Activated T-helper 1 cell treated with anti-CD3 and anti-CD28 coated beads, Interleukin-2, amount 50 U/mL, for 16 hours (primary cell): ENCODE measurements at regions not wholly inside any gene's neighbourhood (a gene's known extent, or its start where the extent isn't known, plus 50 kb on each side); places are given as distances from the start of the nearest gene placed in this dataset.

Experiments
- DNase-seq, 2 donors: peaks; one replicate each; pipeline ENCODE4 v3.0.0-alpha.2; 2020; ENCODE audit warnings: low read depth in 1 of 2, low spot score in 1 of 2

DNA sequence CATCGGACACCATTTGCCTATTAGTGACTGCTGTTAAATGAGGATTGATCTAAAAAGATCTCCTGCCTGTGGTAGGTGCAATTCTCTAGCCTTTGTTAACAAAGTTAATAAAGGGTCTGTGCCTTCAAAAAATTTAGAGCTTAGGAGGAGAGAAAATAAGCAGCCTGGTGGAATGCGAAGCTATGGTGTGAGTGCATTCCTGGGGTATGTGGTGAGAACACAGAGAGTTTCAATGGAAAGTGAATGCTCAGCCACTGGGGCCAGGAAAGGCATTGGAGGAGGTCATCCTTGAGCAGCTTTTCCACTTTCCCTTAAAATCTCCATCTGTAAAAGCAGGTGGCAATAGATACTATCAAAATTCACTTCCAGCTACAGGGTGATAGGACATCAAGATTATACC, 331.2 kb upstream of the LRATD1 start:
- DNase-seq = no peak

DNA sequence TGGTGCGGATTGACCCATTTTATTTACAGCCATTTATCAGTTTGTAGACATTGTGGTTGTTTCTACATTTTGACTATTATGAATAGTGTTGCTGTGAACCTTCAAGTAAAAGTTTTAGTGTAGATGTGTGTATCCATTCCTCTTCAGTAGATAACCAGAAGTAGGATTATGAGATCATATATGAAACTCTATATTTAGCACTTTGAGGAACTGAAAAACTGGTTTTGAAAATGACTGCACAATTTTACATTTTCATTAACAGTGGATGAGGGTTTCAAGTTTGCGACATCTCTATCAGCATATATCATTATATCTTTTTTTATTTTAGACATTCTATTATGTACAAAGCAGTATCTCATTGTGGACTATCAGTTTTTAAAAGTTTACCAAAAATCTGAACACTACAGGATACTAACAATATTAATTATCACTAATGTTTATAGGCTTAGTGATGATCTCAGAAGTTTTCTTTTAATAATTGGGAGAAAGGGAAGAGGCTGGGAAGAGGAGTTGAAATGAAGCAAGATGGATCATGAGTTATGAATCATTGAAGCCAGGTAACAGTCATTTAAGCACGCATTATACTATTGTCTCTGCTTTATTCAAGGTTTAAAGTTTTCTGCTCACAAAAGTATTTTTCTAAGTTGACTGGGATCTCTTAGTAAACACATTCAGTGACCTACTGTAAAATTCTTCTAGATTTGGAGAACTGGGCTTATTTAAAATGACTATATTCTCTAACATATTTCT, 329.0 kb upstream of the LRATD1 start:
- DNase-seq = no peak

DNA sequence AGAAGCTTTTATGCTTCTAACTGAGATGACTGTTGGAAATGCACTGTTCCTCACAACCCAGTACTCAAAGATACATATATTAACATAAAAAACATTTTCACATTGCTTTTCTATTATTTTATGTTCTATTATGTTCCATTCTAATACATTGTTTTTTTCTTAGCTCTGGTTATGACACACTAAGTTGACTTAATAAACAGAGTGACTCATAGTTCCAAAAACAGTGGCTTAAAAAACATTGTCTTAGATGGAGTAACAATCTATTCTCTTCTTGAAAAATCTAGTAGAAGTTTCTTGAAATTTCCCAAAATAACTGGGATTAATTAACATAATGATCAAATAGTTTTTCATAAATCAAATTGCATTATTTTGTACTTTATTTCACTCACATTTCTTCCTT, 328.2 kb upstream of the LRATD1 start:
- DNase-seq = no peak

DNA sequence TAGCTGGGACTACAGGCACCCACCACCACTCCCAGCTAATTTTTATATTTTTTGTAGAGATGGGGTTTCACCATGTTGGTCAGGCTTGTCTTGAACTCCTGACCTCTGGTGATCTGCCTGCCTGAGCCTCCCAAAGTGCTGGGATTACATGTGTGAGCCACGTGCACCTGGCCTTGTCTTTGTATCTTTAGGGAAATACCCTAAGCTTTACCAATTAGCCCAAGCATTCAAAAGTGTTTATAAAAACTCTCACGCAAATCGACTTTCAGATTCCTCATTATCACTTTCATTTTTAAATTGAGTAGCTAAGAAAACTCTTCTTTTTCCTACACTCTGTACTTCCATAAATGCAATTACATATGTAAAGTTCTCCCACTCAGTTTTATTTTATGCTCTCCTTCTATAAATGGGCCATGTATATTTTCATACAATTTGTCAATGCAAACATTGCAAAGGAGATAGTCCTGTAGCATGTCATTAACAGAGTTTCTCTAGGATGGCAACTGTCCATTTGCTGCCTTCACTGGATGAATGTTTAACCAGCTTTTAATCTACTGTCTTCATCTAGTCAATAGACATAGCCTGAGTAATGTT, 326.2 kb upstream of the LRATD1 start:
- no peak for DNase-seq

DNA sequence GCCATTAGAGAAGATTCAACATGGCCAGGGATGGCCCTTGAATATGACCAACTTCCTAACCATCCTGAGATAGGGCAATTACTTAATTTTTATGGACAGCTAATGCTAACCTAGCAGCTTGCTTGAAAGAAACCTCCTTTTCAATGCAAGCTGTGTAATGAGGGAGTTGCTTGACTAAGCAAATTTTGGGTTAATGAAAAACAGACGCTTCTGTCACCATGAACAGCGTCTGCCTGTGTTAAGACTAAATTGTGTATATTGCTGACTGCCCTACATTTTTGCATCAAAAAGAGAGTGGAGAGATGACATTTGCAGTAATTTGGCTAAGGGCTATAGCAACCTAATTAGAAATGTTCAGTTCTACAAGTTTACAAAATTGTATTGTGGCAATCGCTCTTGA, 319.2 kb upstream of the LRATD1 start:
- DNase-seq = no peak

DNA sequence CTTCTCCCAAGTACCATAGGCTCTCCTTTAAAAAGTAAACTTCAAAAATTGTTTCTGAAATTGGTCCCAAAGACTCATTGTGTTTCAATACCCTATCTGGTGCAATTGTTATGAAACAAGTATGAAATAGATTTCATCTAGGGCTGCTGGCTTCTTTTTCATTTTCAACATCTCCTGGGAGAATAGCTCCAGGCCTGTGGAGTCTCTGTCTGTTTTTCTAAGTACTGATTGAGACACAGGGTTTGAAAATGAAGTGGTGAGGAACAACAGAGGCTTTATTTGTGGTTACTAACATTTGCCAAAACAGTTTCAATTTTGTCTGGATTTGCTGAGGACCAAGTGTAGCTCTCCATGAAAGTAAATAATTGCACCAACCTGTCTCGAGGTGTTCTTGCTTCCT, 315.9 kb upstream of the LRATD1 start:
- no peak for DNase-seq

DNA sequence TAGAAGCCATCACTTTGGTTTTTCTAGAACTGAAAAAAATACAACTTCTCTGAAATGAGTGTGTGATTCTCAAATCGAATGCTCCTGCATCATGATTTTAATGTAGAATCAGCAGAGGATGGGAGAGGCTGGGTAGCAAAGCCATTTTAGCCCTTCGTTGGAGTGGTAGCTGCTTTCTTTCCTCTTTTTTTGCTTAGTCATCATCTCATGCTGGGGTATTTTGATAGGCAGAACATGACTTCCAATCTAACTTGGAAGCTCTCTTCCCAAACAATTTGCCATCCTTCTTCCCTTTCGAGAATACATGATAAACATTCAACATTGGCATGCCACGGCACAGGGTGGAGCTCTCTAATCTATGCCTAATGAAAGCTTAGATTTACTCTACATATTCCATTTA, 311.2 kb upstream of the LRATD1 start:
- DNase-seq = no peak

DNA sequence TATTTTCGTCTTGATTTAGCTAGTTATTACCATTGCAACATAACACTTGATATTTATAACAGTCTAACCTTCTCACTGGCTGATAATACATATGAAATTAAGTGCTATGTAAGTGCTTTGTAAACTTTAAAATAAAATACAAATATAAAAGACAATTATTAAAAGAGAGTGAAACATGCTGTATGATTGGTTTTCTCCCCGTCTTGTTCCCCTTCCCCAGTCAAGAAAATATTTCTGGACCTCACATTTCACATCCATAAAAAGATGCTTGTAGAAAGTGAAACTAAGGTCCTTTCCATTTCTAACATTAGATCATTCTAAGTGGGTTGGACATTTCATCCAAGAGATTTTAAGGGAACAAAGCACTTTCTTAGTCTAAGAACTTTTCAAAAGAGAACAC, 310.2 kb upstream of the LRATD1 start:
- no peak for DNase-seq

DNA sequence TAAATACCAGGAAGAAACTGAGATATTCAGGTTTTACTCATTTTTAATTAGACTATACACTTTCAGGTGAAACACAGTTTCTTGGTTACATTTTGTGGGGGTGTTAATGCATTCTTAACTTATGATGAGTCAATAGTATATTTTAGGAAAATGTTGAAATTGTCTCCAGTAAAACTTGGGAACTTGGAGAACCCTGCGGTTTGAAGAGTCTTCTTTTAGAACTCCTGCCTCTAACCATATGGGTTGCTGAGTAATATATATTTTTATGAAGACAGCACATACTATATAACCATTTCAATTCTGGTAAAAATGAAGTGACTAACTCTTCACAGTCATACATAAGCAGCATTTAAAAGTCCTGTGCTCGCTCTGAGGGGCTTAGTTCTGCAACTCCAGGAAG, 308.2 kb upstream of the LRATD1 start:
- DNase-seq = no peak

DNA sequence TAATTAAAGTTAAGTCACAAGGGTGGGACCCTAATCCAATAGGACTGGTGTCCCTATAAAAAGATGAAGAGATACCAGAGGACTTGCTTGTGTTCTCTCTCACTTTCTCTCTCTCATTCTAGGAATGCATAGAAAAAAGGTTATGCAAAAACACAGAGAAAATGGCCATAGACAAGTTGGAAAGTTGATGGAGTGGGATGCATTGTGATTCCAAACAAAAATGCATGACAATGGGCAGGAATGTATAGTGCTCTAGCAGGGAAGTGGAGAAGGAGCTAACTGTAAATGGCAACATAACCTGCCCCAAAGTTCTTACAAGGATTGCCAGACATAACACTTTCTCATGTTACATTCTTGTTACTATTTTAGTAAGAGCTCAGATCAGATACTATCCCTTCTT, 301.6 kb upstream of the LRATD1 start:
- DNase-seq = no peak

DNA sequence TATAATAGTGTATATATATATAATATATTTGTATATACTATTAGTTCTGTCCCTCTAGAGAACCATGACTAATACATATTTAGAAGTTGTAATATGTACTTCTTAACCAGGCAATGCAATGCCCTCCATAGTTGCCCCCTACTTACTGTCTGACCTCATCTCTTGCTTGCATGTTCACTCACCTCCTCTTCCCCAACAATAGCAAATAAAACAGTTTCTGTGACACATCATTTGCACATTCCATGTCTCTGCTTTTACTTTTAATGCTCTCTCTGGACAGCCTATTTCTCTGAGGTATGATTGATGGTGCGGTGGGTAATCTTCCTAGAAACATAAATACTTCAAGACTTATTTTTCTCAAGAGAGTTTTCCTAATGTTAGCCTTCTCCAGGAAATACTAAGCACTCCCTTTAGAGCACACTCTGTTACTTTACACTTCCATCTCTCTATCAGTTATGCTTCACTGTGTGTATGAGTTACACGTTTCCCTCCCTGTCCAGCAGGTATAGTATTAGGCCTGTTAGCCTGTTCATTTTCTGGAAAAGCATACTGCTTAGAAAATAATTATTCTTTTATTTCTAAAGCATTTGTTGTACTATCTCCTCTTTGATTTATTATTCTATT, 295.6 kb upstream of the LRATD1 start:
- DNase-seq = no peak

DNA sequence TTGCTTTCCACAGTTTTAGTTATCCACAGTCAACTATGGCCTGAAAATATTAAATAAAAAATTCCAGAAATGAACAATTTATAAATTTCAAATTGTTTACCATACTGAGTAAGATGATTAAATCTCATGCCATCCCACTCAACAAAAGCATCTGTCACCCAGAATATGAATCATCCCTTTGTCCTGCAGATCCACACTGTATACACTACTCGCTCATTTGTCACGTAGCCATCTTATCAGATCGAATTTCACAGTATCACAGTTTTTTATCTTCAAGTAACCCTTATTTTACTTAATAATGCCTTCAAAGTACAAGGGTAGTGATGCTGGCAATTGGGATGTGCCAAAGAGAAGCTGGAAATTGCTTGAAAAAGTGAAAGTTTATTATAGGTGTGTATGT, 291.8 kb upstream of the LRATD1 start:
- no peak for DNase-seq

DNA sequence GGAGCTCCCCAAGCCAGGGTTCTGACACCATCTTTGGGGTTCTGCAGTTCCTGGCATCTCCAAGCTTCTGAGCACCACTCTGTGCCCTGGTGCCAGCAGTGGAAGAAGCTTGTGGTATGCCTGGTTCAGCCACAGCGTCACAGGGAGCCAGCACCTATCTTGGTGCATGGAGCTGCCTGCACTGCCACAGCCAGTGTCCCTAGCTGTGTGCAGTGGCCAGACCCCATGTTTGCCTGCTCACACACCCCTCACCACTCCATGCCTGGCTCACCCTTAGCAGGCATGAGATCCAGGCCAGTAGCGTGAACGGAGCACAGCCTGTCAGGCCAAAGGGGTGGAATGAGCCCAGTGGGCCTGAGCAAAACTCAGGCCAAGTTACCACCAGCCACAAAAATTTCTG, 290.2 kb upstream of the LRATD1 start:
- DNase-seq = no peak

DNA sequence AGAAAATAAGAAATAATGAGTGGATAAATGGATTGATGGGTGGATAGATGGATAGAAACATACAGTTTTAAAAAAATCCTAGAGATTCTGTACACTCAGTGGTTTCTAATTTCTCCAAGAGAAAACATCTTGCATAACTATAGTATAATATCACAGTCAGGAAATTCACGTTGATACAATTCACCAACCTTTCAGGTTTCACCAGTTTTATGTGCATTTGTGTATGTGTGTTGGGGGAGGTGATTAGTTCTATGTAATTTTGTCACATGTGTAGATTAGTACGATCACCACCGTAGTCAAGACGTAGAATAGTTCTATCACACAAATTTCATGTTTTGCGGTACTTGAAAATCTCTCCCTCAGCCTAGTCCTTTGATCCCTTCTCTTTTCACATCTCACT, 288.2 kb upstream of the LRATD1 start:
- DNase-seq = no peak

DNA sequence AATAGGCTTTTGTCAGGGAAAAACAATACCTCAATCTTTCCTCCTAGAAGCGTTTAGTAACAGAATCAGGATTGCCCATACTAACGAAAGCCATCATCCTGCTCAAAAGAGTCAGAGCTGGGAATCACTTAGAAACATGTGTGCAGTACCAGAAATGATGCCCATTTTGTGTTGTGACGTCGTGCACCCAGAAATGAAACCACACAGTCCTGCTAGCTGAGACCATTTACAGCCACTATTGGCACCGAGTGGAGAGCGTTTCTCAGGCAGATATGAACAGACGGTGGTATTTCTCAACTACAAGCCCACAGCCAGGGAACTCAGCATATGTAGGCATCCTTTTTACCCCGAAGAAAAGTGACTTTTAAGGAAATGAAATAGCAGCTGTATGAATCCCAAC, 284.3 kb upstream of the LRATD1 start:
- DNase-seq = no peak

DNA sequence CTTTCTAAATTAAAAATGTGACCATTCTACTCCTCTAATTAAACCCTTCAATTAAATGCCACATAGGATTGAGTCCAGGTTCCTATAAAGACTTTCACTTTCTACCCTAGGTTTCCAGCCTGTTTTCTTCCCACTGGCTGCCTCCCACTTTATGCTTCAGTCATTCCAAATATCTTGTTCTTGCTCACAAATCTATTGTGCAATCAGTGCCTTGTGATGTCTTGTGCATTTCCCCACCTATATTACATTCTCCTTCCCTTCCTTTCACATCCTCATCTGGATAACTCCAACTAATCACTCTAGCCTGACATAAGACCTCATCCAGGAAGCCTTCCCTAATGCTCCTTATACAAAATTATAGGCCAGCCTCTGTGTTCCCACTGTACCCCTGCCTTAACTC, 281.7 kb upstream of the LRATD1 start:
- DNase-seq = no peak

DNA sequence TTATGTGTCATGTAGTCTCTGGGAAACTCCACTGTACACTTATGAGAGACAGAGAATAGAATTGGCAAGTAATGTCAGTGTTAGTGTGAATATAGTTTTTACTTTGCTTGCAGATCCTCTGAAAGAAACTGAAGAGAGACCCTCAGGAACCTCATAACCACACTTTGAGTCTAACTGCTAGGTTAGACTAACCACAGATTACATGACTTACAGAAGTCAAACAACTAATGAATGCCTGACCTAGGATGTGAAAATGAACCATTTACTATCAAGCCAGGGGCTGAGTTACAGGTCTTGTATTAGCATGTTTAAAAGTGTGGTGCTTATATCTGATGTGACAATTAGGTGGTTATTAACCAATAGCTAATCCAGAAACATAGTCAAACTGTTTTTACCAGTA, 280.4 kb upstream of the LRATD1 start:
- no peak for DNase-seq

DNA sequence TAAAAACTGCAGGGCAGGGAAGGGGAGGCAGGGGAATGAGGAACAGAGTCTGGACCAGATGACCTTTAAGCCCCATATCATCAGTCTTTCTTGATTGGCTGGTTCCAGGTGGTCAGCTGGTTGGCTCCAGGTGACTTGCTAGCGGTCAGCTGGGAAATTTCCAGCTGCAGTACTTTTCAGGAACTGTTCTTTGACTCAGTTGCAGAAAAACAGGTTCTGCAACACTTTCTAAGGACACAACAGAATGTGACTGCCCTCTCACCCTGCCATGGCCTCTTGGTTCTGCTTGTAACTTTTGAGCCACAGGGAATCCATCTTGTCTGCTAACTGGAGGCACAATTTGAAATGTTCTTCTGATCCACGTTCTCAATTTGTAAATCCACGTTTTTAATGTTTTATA, 278.3 kb upstream of the LRATD1 start:
- DNase-seq = no peak

DNA sequence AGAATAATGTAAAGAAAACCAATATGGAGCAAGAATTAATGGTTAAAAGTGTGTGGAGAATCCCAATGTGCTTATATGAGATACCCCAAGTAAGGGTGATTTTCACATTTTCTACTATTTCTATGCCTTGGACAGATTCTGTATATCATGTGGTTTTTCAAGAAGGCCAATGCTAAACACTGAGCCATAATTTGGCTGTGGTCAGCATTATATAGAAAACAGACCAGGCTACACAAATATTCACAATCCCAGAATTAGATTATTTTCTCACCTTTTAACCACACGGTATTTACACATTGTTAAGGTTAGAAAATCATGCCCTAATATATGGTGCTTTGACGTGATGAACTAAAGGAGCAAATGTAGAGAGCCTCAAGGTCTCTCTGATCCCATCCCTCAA, 277.4 kb upstream of the LRATD1 start:
- no peak for DNase-seq

DNA sequence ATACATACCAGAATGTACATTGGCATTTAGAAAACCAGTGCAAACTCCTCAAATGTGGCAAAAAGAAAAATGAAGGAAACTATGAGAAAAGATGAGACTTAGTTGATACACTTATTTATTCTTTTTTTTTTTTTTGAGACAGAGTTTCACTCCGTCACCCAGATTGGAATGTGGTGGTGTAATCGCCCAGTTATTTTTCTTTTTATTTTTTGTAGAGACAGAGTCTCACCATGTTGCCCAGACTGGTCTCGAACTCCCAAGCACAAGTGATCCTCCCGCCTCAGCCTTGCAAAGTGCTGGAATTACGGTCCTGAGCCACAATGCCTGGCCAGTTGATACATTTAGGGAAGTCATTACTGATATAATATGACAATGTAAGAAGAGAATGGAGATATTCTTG, 274.2 kb upstream of the LRATD1 start:
- DNase-seq = no peak

DNA sequence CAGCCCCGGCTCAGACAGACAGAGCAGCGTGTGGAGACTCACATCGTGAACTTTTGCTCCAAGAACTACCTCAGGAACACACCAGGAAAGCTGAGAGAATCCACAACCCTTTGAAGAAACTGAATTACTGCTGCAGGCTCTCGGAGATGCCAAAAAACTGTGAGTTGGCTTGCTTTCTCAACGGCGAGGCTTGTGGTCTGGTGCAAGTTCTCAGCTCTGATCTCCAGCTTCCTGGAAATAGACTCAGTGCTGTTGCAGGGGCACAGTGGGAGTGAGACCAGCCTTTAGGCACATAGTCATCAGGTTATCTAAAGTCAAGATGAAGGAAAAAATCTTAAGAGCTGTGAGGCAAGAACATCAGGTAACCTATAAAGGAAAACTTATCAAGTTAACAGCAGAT, 273.7 kb upstream of the LRATD1 start:
- DNase-seq = no peak

DNA sequence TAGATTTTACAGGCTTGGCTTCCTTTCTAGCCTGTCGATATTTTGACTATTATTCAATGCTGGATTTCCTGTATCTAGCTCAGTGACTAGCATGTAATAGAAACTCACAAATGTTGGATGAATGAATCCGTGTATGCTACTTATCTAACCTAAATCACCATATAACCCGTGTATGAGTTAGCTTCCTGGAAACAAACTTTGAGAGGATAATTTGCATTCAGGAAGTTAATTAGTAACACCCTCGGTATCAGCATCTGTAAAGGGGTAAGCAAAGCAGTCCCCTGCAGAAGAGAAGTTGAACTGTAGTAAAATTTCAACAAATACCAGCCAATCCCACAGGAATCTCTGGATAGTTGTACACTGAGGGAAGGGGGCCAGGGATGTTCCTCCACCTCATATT, 269.4 kb upstream of the LRATD1 start:
- no peak for DNase-seq

DNA sequence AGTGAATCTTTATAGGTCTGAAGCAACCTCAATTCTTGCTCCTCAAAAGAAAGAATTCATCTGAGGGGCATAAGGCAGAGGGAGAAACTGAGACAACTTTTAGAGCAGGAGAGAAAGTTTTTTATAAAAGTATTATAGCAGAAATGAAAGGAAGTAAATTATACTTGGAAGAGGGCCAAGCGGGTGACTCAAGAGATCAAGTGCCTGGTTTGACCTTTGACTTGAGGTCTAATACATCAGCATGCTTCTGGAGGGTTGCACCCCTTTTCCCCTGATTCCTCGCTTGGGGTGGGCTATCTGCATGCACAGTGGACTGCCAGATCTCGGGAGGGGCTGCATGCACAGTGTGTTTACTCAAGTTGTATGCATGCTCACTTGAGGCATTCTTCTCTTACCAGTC, 268.5 kb upstream of the LRATD1 start:
- no peak for DNase-seq
